Ammon's horn (tissue), 1 donor: ENCODE measurements at regions not wholly inside any gene's neighbourhood (a gene's known extent, or its start where the extent isn't known, plus 50 kb on each side); places are given as distances from the start of the nearest gene placed in this dataset.
"Not testable (repeated sequence)": the region's sequence is repeated elsewhere in the genome, so short reads cannot be mapped to it uniquely, and the experiment has no call there.

Experiments used
- DNase-seq: peaks from one replicate; pipeline ENCODE4 v3.0.0-alpha.2; 2016; ENCODE audit warnings: low spot score

DNA sequence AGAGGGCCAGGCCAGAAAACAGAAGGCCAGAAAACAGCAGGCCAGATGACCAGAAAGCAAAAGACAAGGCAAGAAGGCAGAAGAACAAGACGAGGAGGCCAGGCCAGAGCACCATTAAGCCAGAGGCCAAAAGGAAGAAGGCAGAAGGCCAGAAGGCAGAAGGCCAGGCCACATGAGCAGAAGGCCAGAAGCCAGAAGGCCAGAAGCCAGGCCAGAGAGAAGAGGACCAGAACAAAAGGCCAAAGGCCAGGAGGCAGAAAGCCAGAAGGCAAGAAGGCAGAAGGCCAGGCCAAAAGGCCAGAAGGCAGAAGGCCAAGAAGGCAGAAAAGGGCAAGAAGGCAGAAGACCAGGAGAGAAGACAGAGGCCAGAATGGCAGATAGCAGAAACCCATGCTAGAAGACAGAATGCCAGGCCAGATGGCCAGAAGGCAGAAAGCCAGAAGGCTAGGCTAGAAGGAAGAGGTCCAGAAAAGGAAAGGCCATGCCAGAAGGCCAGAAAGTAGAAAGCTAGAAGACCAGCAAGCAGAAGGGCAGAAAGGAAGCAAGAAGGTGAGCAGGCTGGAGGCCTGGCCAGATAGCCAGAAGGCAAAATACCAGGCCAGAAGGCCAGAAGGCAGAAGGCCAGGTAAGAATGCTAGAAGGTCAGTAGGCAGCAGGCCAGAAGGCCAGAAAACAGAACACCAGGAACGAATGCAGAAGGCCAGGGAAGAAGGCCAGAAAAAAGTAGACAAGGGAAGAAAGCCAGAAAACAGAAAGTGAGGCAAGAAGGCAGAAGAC is 187.6 kb downstream of the TUBA3C start:
- no peak for DNase-seq

DNA sequence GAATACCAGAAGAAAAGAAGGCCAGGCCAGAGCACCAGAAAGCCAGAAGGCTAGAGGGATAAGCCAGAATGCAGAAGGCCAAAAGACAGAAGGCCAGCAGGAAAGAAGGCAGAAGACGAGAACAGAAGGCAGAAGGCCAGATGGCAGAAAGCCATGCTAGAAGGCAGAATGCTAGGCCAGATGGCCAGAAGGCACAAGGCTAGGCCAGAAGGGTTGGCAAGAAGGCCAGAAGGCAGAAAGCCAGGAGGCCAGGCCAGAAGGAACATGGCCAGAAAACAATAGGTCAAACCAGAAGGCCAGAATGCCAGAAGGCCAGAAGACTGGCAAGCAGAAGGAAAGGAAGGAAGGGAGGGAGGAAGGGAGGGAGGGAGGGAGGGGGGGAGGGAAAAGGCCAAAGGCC is 188.8 kb downstream of the TUBA3C start:
- no peak for DNase-seq

DNA sequence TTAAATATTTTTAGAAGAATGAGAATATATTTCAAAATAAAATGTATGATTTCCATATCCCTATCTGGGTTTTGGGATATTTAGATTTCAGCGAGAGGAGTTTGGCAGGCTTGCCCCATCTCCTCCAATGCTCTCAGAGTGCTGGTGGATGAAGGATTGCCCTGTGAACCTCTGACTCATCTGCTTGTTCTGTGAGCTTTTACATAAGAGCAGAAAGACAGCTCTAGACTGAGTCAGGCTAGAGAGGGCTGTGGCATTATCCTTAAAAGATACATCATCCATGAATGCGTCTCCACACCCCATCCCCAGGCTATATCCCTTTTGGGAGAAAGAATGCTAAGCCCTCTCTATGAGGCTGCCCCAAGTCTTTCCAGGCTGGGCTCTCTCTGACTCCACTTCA is 190.6 kb downstream of the TUBA3C start:
- no peak for DNase-seq

DNA sequence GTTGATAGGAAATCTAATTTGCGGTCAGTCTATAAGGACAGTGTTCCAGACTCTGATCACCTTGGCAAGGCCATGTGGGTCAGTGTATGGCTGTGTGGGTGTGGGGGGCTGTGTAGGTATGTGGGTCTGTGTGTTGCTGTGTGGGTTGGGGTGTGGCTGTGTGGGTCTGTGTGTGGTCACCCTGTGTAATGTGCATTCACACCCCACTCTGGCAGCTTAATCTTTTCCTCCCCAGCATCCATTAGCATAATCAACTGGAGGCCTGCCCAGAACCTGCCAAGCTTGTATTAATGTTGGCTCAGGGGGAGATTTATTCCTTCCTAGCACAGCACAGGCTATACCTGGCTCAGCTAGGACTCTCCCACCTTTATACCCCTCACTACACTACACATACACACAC is 203.2 kb downstream of the TUBA3C start:
- no peak for DNase-seq

GRCh38 chr13:18977857-18978256 is 203.8 kb downstream of the TUBA3C start:
- no peak for DNase-seq

GRCh38 chr13:18971576-18972219 is 209.9 kb downstream of the TUBA3C start:
- DNase-seq = no peak

DNA sequence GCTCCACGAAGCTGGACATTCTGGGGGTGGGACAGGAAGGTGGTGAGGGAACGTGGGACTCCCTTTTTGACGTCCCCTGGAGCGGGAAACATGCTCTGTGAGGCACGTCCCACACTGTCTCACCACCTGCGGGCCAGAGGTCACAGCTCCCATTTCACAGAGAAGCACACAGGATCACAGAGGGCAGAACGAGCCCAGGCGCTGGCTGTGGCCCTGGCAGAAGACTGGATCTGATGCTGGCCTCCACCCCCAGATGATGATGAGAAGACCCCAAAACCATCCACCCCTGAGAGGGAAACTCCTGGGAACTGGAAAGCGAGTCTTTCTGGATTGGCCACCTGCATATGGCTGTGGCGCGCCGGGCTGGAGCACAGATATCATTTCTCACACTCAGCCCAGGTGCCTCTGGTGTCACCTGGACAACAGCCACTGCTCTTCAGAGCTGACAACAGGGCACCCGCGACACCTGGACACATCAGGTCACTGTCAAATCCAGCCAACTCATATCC is 216.2 kb downstream of the TUBA3C start:
- DNase-seq = no peak

- DNase-seq = no peak
Measured at GRCh38 chr13:18964942-18965341, 216.7 kb downstream of the TUBA3C start.

- not testable (repeated sequence) for DNase-seq
Measured at GRCh38 chr13:18963684-18964083, 217.9 kb downstream of the TUBA3C start.

DNA sequence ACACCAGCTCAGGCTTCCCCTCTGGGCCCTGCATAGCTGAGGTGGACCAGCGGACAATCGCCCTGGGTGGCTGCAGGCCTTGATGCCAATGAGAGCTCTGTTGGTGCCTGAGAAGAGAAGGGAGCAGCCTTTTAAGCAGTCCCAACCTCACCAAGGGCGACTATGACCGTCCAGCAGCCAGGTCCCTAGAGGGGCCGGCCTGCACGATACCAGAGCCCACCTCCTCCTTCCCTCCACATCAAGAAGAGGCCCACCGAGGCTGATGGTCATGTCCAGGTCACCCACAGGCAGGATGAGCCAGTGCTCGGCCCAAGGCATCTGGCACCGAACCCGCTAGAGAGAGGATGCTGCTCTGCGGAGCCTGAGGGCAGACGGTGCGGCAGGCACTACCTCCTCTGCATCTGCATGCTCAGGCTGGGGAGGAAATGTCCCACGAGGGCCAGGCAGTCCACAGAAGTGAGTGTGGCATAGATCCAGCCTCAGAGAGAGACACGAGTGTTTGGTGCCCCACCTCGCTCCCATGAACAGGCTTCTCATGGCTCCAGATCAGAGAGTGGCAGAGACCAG is 219.4 kb downstream of the TUBA3C start:
- DNase-seq = no peak

GRCh38 chr13:18961383-18962117 is 220.1 kb downstream of the TUBA3C start:
- DNase-seq = no peak

- no peak for DNase-seq
Measured at GRCh38 chr13:18960637-18961227, 220.9 kb downstream of the TUBA3C start.

- DNase-seq = no peak
Measured at GRCh38 chr13:18959996-18960395, 221.6 kb downstream of the TUBA3C start.

DNA sequence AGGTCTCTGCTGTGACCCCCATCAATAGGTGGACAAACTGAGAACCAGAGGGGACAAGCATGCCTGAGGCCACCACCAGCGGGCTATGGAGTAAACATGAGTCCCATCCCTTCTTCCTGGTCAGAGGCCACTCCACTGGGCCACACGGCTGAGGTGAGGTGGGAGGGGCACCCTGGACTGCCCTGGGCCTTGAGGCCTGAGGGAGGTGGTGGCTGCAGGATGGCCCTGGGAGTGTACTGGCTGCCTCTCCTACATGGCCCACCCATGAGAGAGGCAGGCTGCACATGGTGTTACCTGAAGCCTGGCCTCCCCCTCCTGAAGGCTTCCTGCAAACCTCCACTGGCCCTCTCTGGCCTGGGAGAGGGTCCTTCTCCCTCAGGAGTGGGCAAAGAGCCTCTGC is 222.4 kb downstream of the TUBA3C start:
- DNase-seq = no peak

GRCh38 chr13:18956473-18957078 is 225.0 kb downstream of the TUBA3C start:
- no peak for DNase-seq

GRCh38 chr13:18954254-18954653 is 227.4 kb downstream of the TUBA3C start:
- DNase-seq = no peak

DNA sequence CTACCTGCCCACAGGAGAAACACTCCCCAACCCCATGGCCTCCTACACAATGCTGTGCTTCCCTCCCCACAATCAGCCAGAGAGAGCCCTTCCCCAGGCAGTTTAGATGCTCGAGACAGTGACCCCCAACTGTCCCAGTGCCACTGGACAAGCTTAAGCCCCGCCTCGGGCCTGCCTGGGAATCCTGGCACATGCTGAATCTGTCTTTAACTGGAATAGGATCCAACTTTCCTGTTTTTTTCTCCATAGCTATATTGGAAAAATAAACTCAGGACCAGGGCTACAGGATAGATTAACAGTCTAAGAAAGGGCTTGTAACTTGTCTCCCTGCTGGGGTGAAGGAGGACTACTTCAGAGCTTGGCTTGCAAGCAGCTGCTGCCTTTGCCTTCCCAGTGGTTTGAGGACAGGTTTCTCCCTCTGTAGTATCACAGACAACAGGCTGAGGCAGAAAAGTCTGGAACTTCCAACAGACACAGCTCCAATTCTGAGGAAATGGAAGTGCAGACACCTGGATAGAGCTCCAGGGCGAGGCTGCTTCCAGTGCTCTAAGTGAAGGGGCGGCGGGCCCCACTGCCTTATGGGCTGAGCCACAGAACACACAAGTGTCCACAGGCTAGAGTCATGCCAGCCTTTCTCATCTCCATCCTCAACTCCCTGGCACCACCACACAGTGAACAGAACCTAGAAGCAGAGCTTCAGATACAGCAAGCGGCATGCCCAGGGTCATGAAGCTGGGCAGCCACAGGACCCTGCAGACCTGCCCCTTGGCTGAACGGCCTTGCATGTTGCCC is 228.3 kb downstream of the TUBA3C start:
- DNase-seq = no peak

DNA sequence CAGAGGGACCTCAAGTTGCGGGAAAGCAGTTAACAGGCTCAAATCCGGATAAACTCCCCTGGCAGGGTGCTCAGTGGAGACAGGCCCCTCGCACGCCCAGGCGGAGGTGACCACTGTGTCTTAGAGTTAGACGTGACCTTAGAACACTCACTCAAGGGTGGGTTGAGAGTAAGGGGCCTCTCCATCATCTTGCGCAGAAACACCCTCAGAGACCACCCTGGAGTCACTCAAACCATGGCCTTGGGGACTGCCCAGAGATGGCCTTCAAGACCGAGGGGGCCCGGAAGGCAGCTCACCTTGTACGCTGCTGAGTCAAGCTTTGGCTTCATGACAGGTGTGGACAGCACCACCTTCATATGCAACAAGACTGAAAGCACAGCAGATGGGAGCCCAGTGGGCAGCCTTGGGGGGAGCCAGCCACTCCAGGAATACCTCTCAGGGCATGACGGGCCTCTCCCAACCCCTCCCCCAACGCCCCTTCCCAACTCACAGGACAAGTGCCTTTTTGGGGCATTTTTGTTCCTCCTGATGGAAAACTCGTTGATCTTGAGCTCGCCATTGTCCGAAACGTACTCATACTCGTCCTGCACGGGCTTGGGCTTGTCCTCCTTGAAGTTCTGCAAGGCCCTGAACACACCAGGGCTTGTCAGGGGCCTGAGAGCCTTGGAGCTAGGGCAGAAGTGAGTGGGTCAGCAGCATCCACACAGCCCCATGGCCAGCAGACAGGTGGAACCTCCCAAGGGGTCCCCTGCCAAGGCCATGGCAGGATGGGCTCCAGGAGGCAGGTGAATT is 229.2 kb downstream of the TUBA3C start:
- DNase-seq = no peak

DNA sequence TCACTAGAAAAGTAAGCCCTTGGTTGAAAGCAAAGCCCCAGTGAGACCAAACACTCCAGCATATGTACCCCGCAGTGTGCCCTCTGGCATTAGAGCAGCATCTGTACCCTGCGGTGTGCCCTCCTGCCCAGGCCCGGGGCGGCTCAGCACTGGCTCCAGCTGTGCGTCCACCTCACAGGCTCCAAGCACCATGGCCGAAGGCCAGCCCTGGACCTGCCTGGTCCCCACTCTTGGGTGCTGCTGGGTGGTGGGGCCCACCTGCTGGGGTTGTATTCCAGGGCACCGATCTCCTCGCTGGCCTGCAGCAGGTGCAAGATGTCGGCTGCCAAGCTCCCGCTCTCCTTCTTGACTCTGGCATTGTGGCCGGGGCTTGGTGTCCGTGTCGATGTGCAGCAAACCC is 230.2 kb downstream of the TUBA3C start:
- DNase-seq = no peak

DNA sequence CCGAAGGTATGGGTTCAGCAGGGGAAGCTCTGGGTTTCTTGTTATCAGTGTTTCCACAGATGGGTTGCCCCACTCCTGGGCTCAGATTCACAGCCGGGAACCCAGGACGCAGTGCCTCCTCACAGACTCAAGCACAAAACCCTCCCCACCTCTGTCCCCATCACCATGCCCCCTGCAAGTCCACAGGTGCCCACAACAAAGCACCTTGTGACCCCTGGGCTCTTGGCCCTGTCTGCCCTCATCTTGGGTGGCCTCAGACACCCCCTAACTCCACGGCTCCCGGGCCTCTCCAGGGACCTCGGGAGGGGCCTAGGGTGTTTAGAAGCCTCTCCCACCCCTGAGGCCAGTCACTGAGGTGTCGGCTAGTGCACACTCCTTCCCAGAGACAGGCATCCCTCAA is 231.7 kb downstream of the TUBA3C start:
- DNase-seq = no peak
